HG03066 (cell line): ENCODE measurements at regions not wholly inside any gene's neighbourhood (a gene's known extent, or its start where the extent isn't known, plus 50 kb on each side); places are given as distances from the start of the nearest gene placed in this dataset.
"Not testable (repeated sequence)": the region's sequence is repeated elsewhere in the genome, so short reads cannot be mapped to it uniquely, and the experiment has no call there.

ENCODE experiments used
- ATAC-seq: cut with Tn5 transposase; IDR thresholded peaks from one replicate; pipeline ENCODE4 v1.9.1; 2021; ENCODE audit warnings: low read depth; ENCODE audit not compliant: unreplicated experiment

- ATAC-seq = no peak
These were observed 686.1 kb upstream of the SOX9 start for GRCh38 chr17:71434716-71435115.

- no peak for ATAC-seq
These were observed 684.3 kb upstream of the SOX9 start for GRCh38 chr17:71436479-71436878.

GRCh38 chr17:71437166-71437565 lies 683.7 kb upstream of the SOX9 start:
- no peak for ATAC-seq

- ATAC-seq = no peak
These were observed 682.1 kb upstream of the SOX9 start for GRCh38 chr17:71438631-71439146.

GRCh38 chr17:71440513-71440912 lies 680.3 kb upstream of the SOX9 start:
- no peak for ATAC-seq

- no peak for ATAC-seq
These were observed 679.7 kb upstream of the SOX9 start for GRCh38 chr17:71441098-71441497.

GRCh38 chr17:71444078-71444477 lies 676.7 kb upstream of the SOX9 start:
- ATAC-seq = no peak

- ATAC-seq = no peak
These were observed 674.0 kb upstream of the SOX9 start for GRCh38 chr17:71446645-71447437.

- no peak for ATAC-seq
These were observed 673.2 kb upstream of the SOX9 start for GRCh38 chr17:71447644-71448043.

- ATAC-seq = not testable (repeated sequence)
These were observed 670.2 kb upstream of the SOX9 start for GRCh38 chr17:71450657-71451056.

- no peak for ATAC-seq
These were observed 666.9 kb upstream of the SOX9 start for GRCh38 chr17:71453876-71454422.

GRCh38 chr17:71455219-71455618 lies 665.6 kb upstream of the SOX9 start:
- no peak for ATAC-seq

- no peak for ATAC-seq
These were observed 662.5 kb upstream of the SOX9 start for GRCh38 chr17:71458322-71458721.

- ATAC-seq = no peak
These were observed 659.9 kb upstream of the SOX9 start for GRCh38 chr17:71460943-71461342.

- ATAC-seq = no peak
These were observed 659.2 kb upstream of the SOX9 start for GRCh38 chr17:71461498-71462169.

GRCh38 chr17:71464241-71464640 lies 656.6 kb upstream of the SOX9 start:
- no peak for ATAC-seq

GRCh38 chr17:71464751-71465150 lies 656.1 kb upstream of the SOX9 start:
- ATAC-seq = no peak

GRCh38 chr17:71467719-71468118 lies 653.1 kb upstream of the SOX9 start:
- no peak for ATAC-seq

- no peak for ATAC-seq
These were observed 650.8 kb upstream of the SOX9 start for GRCh38 chr17:71470062-71470461.

- ATAC-seq = no peak
These were observed 647.7 kb upstream of the SOX9 start for GRCh38 chr17:71472809-71473789.
